AG04449 (cell line): ENCODE measurements at regions not wholly inside any gene's neighbourhood (a gene's known extent, or its start where the extent isn't known, plus 50 kb on each side); places are given as distances from the start of the nearest gene placed in this dataset.

Experiments
- CTCF ChIA-PET: fragments of 350-600 bp; formaldehyde crosslinking; extraction: SDS; loops from one replicate; lab custom pipeline; 2021; ENCODE audit warnings: antibody characterized with exemption; lab: Yijun Ruan, JAX
- POLR2A ChIA-PET: fragments of 400-600, 350-600 bp; formaldehyde crosslinking; extraction: SDS; loops from one replicate; lab custom pipeline; 2020; ENCODE audit warnings: antibody characterized with exemption, inconsistent platforms; lab: Yijun Ruan, JAX
- DNase-seq: peaks from one replicate; pipeline ENCODE4 v3.0.0-alpha.2; 2010; ENCODE audit warnings: low read depth, low spot score
- H3K4me3 ChIP-seq: 2 replicates; pipeline ENCODE4 v1.5.1; 2011; ENCODE audit warnings: low read depth, mild to moderate bottlenecking, control low read depth, low read length
- CTCF ChIP-seq: IDR thresholded peaks from one replicate; pipeline ENCODE4 v1.5.1; 2011; ENCODE audit warnings: mild to moderate bottlenecking, moderate library complexity, low read length, control low read depth, inconsistent platforms; ENCODE audit not compliant: insufficient read depth; ENCODE audit errors: missing control alignments

GRCh38 chr2:83654091-83654611 is 804.9 kb downstream of the SUCLG1 start:
- POLR2A ChIA-PET: no interaction called here

GRCh38 chr2:83650898-83651297 is 808.2 kb downstream of the SUCLG1 start:
- TF ChIP-seq CTCF: no peak
- ChIA-PET CTCF (no interaction called here), POLR2A (no interaction called here)
- no peak for DNase-seq
- no peak overlapping the region for H3K4me3 ChIP-seq

More at GRCh38 chr2:83654091-83654611, 804.9 kb downstream of the SUCLG1 start:
- no peak overlapping the region for H3K4me3 ChIP-seq
- TF ChIP-seq CTCF: no peak
- CTCF ChIA-PET: no interaction called here
- DNase-seq: no peak

- POLR2A ChIA-PET: no interaction called here
- CTCF ChIA-PET: no interaction called here
- TF ChIP-seq CTCF: no peak
- DNase-seq: no peak
- H3K4me3 ChIP-seq: no peak overlapping the region
Measured at GRCh38 chr2:83650161-83650560, 808.9 kb downstream of the SUCLG1 start.

- CTCF ChIA-PET: no interaction called here
- no peak for TF ChIP-seq CTCF
- DNase-seq: no peak
- POLR2A ChIA-PET: no interaction called here
- H3K4me3 ChIP-seq: no peak overlapping the region
Measured at GRCh38 chr2:83640506-83640905, 818.6 kb downstream of the SUCLG1 start.

- DNase-seq: no peak
- TF ChIP-seq CTCF: no peak
- POLR2A ChIA-PET: no interaction called here
- CTCF ChIA-PET: no interaction called here
- no peak overlapping the region for H3K4me3 ChIP-seq
Measured at GRCh38 chr2:83633423-83633822, 825.7 kb downstream of the SUCLG1 start.

- TF ChIP-seq CTCF: no peak
- ChIA-PET POLR2A (no interaction called here), CTCF (no interaction called here)
- no peak overlapping the region for H3K4me3 ChIP-seq
- no peak for DNase-seq
Measured at GRCh38 chr2:83630351-83630750, 828.7 kb downstream of the SUCLG1 start.
